ENCODE measurements at regions not wholly inside any gene's neighbourhood (a gene's known extent, or its start where the extent isn't known, plus 50 kb on each side); places are given as distances from the start of the nearest gene placed in this dataset.

GRCh38 chr9:79946712-79947111 lies 374.9 kb downstream of the TLE4 start:
- Histone ChIP-seq H3K79me2 (no peaks in the 10 kb centered on the region), H3K27me3 (no peaks in the 10 kb centered on the region), H3K9me3 (ENCODE audit: low read depth) (no peaks in the 10 kb centered on the region), H3K9me2 (replicated peaks; ENCODE audit: insufficient read depth) (no peaks in the 10 kb centered on the region), H3K36me3 (replicated peaks; ENCODE audit: insufficient read depth, low read depth) (no peaks in the 10 kb centered on the region), H4K20me1 (ENCODE audit: insufficient read depth, poor library complexity, severe bottlenecking) (no peaks in the 10 kb centered on the region), H3K4me2 (no peak overlapping the region), H3K4me3 (no peak overlapping the region), H2AFZ (no peak overlapping the region), H3K4me1 (ENCODE audit: insufficient read depth) (no peaks in the 10 kb centered on the region), H3K27ac (no peak overlapping the region)
- TF ChIP-seq CTCF (IDR thresholded peaks at IDR 0.05; ENCODE audit: poor library complexity) = no peak
- DNase-seq (ENCODE audit: low spot score) = no peak
- WGBS (ENCODE audit: low lambda C conversion rate, missing lambda C conversion rate) = 92% methylated on average over 2 of the region's 2 CpGs

- TF ChIP-seq CTCF (IDR thresholded peaks at IDR 0.05; ENCODE audit: poor library complexity) (no peak), EZH2phosphoT487 (IDR thresholded peaks at IDR 0.05; ENCODE audit: low read depth, severe bottlenecking, unreplicated experiment) (no peak), EZH2 (IDR thresholded peaks at IDR 0.05; ENCODE audit: borderline replicate concordance) (no peak)
- H3K36me3 ChIP-seq (replicated peaks; ENCODE audit: insufficient read depth, low read depth) = no peaks in the 10 kb centered on the region
- H3K27ac ChIP-seq = no peak overlapping the region
- no peak overlapping the region for H3K4me2 ChIP-seq
- no peaks in the 10 kb centered on the region for H3K27me3 ChIP-seq
- DNase-seq (ENCODE audit: low spot score) = no peak
- no peaks in the 10 kb centered on the region for H3K9me3 ChIP-seq (ENCODE audit: low read depth)
- no peak overlapping the region for H2AFZ ChIP-seq
- H4K20me1 ChIP-seq (ENCODE audit: insufficient read depth, poor library complexity, severe bottlenecking) = no peaks in the 10 kb centered on the region
- H3K4me3 ChIP-seq = no peak overlapping the region
- no peaks in the 10 kb centered on the region for H3K9me2 ChIP-seq (replicated peaks; ENCODE audit: insufficient read depth)
- H3K79me2 ChIP-seq = no peaks in the 10 kb centered on the region
- no peaks in the 10 kb centered on the region for H3K4me1 ChIP-seq (ENCODE audit: insufficient read depth)
Observed at GRCh38 chr9:79945495-79945894, 373.7 kb downstream of the TLE4 start.

- H3K27me3 ChIP-seq = no peaks in the 10 kb centered on the region
- no peak overlapping the region for H3K4me2 ChIP-seq
- no peaks in the 10 kb centered on the region for H3K79me2 ChIP-seq
- no peak for DNase-seq (ENCODE audit: low spot score)
- no peaks in the 10 kb centered on the region for H3K4me1 ChIP-seq (ENCODE audit: insufficient read depth)
- WGBS (ENCODE audit: low lambda C conversion rate, missing lambda C conversion rate) = 57% methylated on average over 1 of the region's 1 CpG
- no peak overlapping the region for H3K27ac ChIP-seq
- no peaks in the 10 kb centered on the region for H3K9me3 ChIP-seq (ENCODE audit: low read depth)
- H2AFZ ChIP-seq = no peak overlapping the region
- no peaks in the 10 kb centered on the region for H3K36me3 ChIP-seq (replicated peaks; ENCODE audit: insufficient read depth, low read depth)
- H3K9me2 ChIP-seq (replicated peaks; ENCODE audit: insufficient read depth) = no peaks in the 10 kb centered on the region
- no peak overlapping the region for H3K4me3 ChIP-seq
- TF ChIP-seq CTCF (IDR thresholded peaks at IDR 0.05; ENCODE audit: poor library complexity) = no peak
- no peak for TF ChIP-seq EZH2 (IDR thresholded peaks at IDR 0.05; ENCODE audit: borderline replicate concordance)
- no peak for TF ChIP-seq EZH2phosphoT487 (IDR thresholded peaks at IDR 0.05; ENCODE audit: low read depth, severe bottlenecking, unreplicated experiment)
- no peaks in the 10 kb centered on the region for H4K20me1 ChIP-seq (ENCODE audit: insufficient read depth, poor library complexity, severe bottlenecking)
Observed at GRCh38 chr9:79945016-79945415, 373.3 kb downstream of the TLE4 start.

- Histone ChIP-seq H3K27me3 (no peaks in the 10 kb centered on the region), H3K4me1 (ENCODE audit: insufficient read depth) (no peaks in the 10 kb centered on the region), H3K4me2 (no peak overlapping the region), H4K20me1 (ENCODE audit: insufficient read depth, poor library complexity, severe bottlenecking) (no peaks in the 10 kb centered on the region), H3K36me3 (replicated peaks; ENCODE audit: insufficient read depth, low read depth) (no peaks in the 10 kb centered on the region), H3K9me3 (ENCODE audit: low read depth) (no peaks in the 10 kb centered on the region), H3K27ac (no peak overlapping the region), H3K79me2 (no peaks in the 10 kb centered on the region), H3K9me2 (replicated peaks; ENCODE audit: insufficient read depth) (no peaks in the 10 kb centered on the region), H2AFZ (no peak overlapping the region), H3K4me3 (no peak overlapping the region)
- no peak for DNase-seq (ENCODE audit: low spot score)
- TF ChIP-seq EZH2phosphoT487 (IDR thresholded peaks at IDR 0.05; ENCODE audit: low read depth, severe bottlenecking, unreplicated experiment) = no peak
- no peak for TF ChIP-seq CTCF (IDR thresholded peaks at IDR 0.05; ENCODE audit: poor library complexity)
- no peak for TF ChIP-seq EZH2 (IDR thresholded peaks at IDR 0.05; ENCODE audit: borderline replicate concordance)
- 88% methylated on average over 6 of the region's 6 CpGs for WGBS (ENCODE audit: low lambda C conversion rate, missing lambda C conversion rate)
Observed at GRCh38 chr9:79940919-79941318, 369.2 kb downstream of the TLE4 start.

Data from hepatocyte (in vitro differentiated cells).